ENCODE measurements at regions not wholly inside any gene's neighbourhood (a gene's known extent, or its start where the extent isn't known, plus 50 kb on each side); places are given as distances from the start of the nearest gene placed in this dataset.

GRCh38 chr16:72284042-72284789 lies 112.3 kb upstream of the PMFBP1 start:
- TF ChIP-seq CTCF (conservative IDR thresholded peaks at IDR 0.05 in 1 of 2, IDR thresholded peaks at IDR 0.05 in 1 of 2; ENCODE audit: low read depth in 1 of 2, low read length in 2 of 2) (no peak), EZH2 (IDR thresholded peaks at IDR 0.05; ENCODE audit: low read length, missing control alignments) (no peak)

Measured in fibroblast of lung (primary cell).